HepG2 (cell line): ENCODE measurements at regions not wholly inside any gene's neighbourhood (a gene's known extent, or its start where the extent isn't known, plus 50 kb on each side); places are given as distances from the start of the nearest gene placed in this dataset.

Source experiments
- ATAC-seq: fragments of 200-7000 bp; cut with Tn5 transposase; 3 replicates; pipeline ENCODE4 v1.9.1; 2020; ENCODE audit warnings: mild to moderate bottlenecking, moderate library complexity
- BruUV-seq: library from RNA; stranded (reverse); fragments of 400-500 nt; replicated peaks from 2 replicates; lab custom pipeline; 2021; lab: Mats Ljungman, UMichigan
- CTCF ChIA-PET: fragments of 300-600 bp; formaldehyde crosslinking; extraction: SDS; loops from one replicate; lab custom pipeline; 2021; ENCODE audit warnings: low total read pairs, inconsistent platforms, low intra/inter-chr PET ratio; lab: Yijun Ruan, JAX
- POLR2A ChIA-PET: fragments of 350-600 bp; sonication (Branson Sonifier 250); formaldehyde crosslinking; loops from one replicate; lab custom pipeline; 2020; ENCODE audit warnings: antibody characterized with exemption, inconsistent platforms; lab: Yijun Ruan, JAX
- DNase-seq: peaks from one replicate; pipeline ENCODE4 v3.0.0-alpha.2; 2015; ENCODE audit warnings: low spot score
- FAIRE-seq: peaks from 3 replicates; lab custom pipeline; 2011; peaks lifted over from hg19 to GRCh38; lab: Jason Lieb, UNC
- H2AFZ ChIP-seq: one replicate; pipeline ENCODE4 v1.6.1; 2011; ENCODE audit warnings: low read length, inconsistent platforms
- H3K27ac ChIP-seq: fragments of 300-600 bp; 3 replicates; pipeline ENCODE4 v1.8.0; 2011; ENCODE audit warnings: mixed run types, mild to moderate bottlenecking, mixed read lengths, low read length, inconsistent platforms; ENCODE audit not compliant: insufficient read depth; ENCODE audit errors: extremely low read length
- H3K27me3 ChIP-seq, 2 experiments: fragments of 200-600 bp in 1 of 2; 2 replicates in 1 of 2; 3 replicates in 1 of 2; pipeline versions ENCODE4 v1.6.0 to v1.8.0; 2011; ENCODE audit warnings: low read length in 2 of 2, mild to moderate bottlenecking in 2 of 2, moderate library complexity in 2 of 2, inconsistent platforms in 1 of 2; ENCODE audit not compliant: insufficient read depth in 2 of 2, control insufficient read depth in 1 of 2
- H3K36me3 ChIP-seq, 2 experiments: fragments of 200-600 bp in 1 of 2; replicated peaks in 1 of 2; 2 replicates in 1 of 2; 3 replicates in 1 of 2; pipeline versions ENCODE4 v1.5.1 to v1.8.0; 2011; ENCODE audit warnings: low read length in 2 of 2, inconsistent platforms in 1 of 2; ENCODE audit not compliant: insufficient read depth in 2 of 2, control insufficient read depth in 1 of 2
- H3K4me1 ChIP-seq: 2 replicates; pipeline ENCODE4 v1.5.1; 2012; ENCODE audit warnings: low read length, inconsistent platforms; ENCODE audit not compliant: insufficient read depth
- H3K4me2 ChIP-seq: 2 replicates; pipeline ENCODE4 v1.6.0; 2011; ENCODE audit warnings: low read depth, low read length, inconsistent platforms
- H3K4me3 ChIP-seq, 3 experiments: fragments of 200-600 bp in 1 of 3; sonication (generic), shearing (Covaris generic) in 1 of 3; replicated peaks in 1 of 3; 2 replicates each; pipeline ENCODE4 v1.5.1; 2011 to 2016; ENCODE audit warnings: low read length in 3 of 3, inconsistent platforms in 2 of 3, low read depth in 2 of 3, mild to moderate bottlenecking in 2 of 3, control low read depth in 1 of 3, mixed read lengths in 1 of 3; ENCODE audit not compliant: insufficient read depth in 1 of 3
- H3K79me2 ChIP-seq: one replicate; pipeline ENCODE4 v1.6.1; 2011; ENCODE audit warnings: low read length, inconsistent platforms; ENCODE audit not compliant: insufficient read depth
- H3K9ac ChIP-seq: 2 replicates; pipeline ENCODE4 v1.6.0; 2011; ENCODE audit warnings: mild to moderate bottlenecking, low read depth, low read length, inconsistent platforms; ENCODE audit not compliant: insufficient read depth
- H3K9me3 ChIP-seq: 2 replicates; pipeline ENCODE4 v1.5.1; 2012; ENCODE audit warnings: mild to moderate bottlenecking, low read length
- H4K20me1 ChIP-seq: 2 replicates; pipeline ENCODE4 v1.6.0; 2011; ENCODE audit warnings: inconsistent platforms, mild to moderate bottlenecking, low read length, moderate library complexity; ENCODE audit not compliant: insufficient read depth
- CERS6 ChIP-seq: sonication (generic); formaldehyde crosslinking; IDR thresholded peaks from 2 replicates; pipeline ENCODE4 v1.5.0; 2020; ENCODE audit warnings: missing genetic modification reagents
- NFAT5 ChIP-seq: sonication (generic); formaldehyde crosslinking; IDR thresholded peaks from 2 replicates; pipeline ENCODE4 v1.4.0; 2020; ENCODE audit warnings: missing genetic modification reagents
- PHF20 ChIP-seq: sonication (generic); formaldehyde crosslinking; IDR thresholded peaks from 2 replicates; pipeline ENCODE4 v1.5.0; 2020; ENCODE audit warnings: mild to moderate bottlenecking, missing genetic modification reagents
- SMAD1 ChIP-seq: sonication (generic); formaldehyde crosslinking; IDR thresholded peaks from 2 replicates; pipeline ENCODE4 v1.4.0; 2020; ENCODE audit warnings: missing genetic modification reagents, low read depth, mild to moderate bottlenecking, borderline replicate concordance
- ZFP62 ChIP-seq: sonication (generic); formaldehyde crosslinking; IDR thresholded peaks from 2 replicates; pipeline ENCODE4 v1.4.0; 2020; ENCODE audit warnings: missing genetic modification reagents
- ZFP90 ChIP-seq: sonication (generic); formaldehyde crosslinking; IDR thresholded peaks from 2 replicates; pipeline ENCODE4 v1.8.0; 2022; ENCODE audit warnings: missing genetic modification reagents, mild to moderate bottlenecking, inconsistent platforms, borderline replicate concordance
- ZNF331 ChIP-seq: sonication (generic); formaldehyde crosslinking; IDR thresholded peaks from 2 replicates; pipeline ENCODE4 v1.4.0; 2020; ENCODE audit warnings: missing genetic modification reagents
- WGBS: methylation state at CpG from one replicate; pipeline ENCODE4 v1.1.6; 2017; ENCODE audit warnings: low lambda C conversion rate; 5-methylcytosine and 5-hydroxymethylcytosine counted together
- in situ Hi-C: cut with HindIII; loops from 2 replicates; pipeline ENCODE4 v1.10.0; 2017; ENCODE audit warnings: low pct_unique_long_range_greater_than_20kb; ENCODE audit not compliant: extremely low pct_ligation_motif_present
- intact Hi-C: fragments of 100-400 bp; cut with micrococcal nuclease; formaldehyde crosslinking; loops from one replicate; pipeline ENCODE4 v1.10.0; 2022; ENCODE audit not compliant: unreplicated experiment

GRCh38 chr7:52897288-52897687 is 138.1 kb upstream of the POM121L12 start:
- no peak overlapping the region for H3K4me2 ChIP-seq
- no peaks in the 10 kb centered on the region for H3K79me2 ChIP-seq
- BruUV-seq: no TSS peak
- under 1% methylated on average over 5 of the region's 5 CpGs for WGBS
- CTCF ChIA-PET: no interaction called here
- TF ChIP-seq ZNF331 (CRISPR knock-in tag): no peak
- no peak for TF ChIP-seq SMAD1 (CRISPR knock-in tag)
- TF ChIP-seq, all 625 proteins: peak for 0
- DNase-seq: no peak
- no peaks in the 10 kb centered on the region for H3K4me1 ChIP-seq
- no peak for ATAC-seq
- in situ Hi-C loops (no loop called here), intact Hi-C loops (no loop called here)
- H2AFZ ChIP-seq: no peak overlapping the region
- H3K36me3 ChIP-seq: no peaks in the 10 kb centered on the region
- no peak for FAIRE-seq
- POLR2A ChIA-PET: no interaction called here
- H3K9me3 ChIP-seq: peaks cover 36% of the 10 kb centered on the region
- H3K27me3 ChIP-seq: no peaks in the 10 kb centered on the region
- no peaks in the 10 kb centered on the region for H4K20me1 ChIP-seq
- H3K27ac ChIP-seq: no peak overlapping the region
- H3K4me3 ChIP-seq: no peak overlapping the region
- H3K9ac ChIP-seq: no peak overlapping the region

GRCh38 chr7:52877240-52877639 is 158.2 kb upstream of the POM121L12 start:
- Histone ChIP-seq H3K4me1 (no peaks in the 10 kb centered on the region), H2AFZ (no peak overlapping the region), H3K9ac (no peak overlapping the region), H3K4me3 (no peak overlapping the region), H3K4me2 (no peak overlapping the region), H3K27ac (no peak overlapping the region), H3K79me2 (no peaks in the 10 kb centered on the region), H3K36me3 (no peaks in the 10 kb centered on the region), H3K27me3 (no peaks in the 10 kb centered on the region), H3K9me3 (peaks cover 83% of the 10 kb centered on the region), H4K20me1 (no peaks in the 10 kb centered on the region)
- FAIRE-seq: no peak
- ChIA-PET CTCF (no interaction called here), POLR2A (no interaction called here)
- intact Hi-C loops (no loop called here), in situ Hi-C loops (no loop called here)
- DNase-seq: no peak
- BruUV-seq: no TSS peak
- 0% methylated on average over 2 of the region's 2 CpGs for WGBS
- no peak for ATAC-seq
- TF ChIP-seq ZFP62 (CRISPR knock-in tag) (no peak), PHF20 (CRISPR knock-in tag) (no peak), ZFP90 (CRISPR knock-in tag) (no peak), NFAT5 (no peak), CERS6 (CRISPR knock-in tag) (no peak)
